ENCODE measurements at regions not wholly inside any gene's neighbourhood (a gene's known extent, or its start where the extent isn't known, plus 50 kb on each side); places are given as distances from the start of the nearest gene placed in this dataset.
"Not testable (repeated sequence)": the region's sequence is repeated elsewhere in the genome, so short reads cannot be mapped to it uniquely, and the experiment has no call there.

DNA sequence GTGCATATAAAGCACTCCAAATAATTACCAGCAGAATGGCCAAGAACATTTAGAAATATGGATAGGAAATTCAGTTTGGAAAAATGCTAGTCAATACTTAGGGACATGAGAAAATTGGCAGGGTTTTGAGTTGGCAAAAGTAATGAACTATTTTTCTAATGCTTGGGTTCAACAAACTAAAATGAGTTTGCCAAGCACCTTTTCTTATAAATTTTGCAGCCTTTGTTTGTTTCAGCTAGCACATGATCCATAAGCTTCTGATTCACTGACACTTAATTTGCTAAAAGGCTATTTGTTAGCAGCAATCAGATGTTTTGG lies 324.8 kb downstream of the QKI start:
- no peak for DNase-seq (ENCODE audit: low read depth in 2 of 2)

DNA sequence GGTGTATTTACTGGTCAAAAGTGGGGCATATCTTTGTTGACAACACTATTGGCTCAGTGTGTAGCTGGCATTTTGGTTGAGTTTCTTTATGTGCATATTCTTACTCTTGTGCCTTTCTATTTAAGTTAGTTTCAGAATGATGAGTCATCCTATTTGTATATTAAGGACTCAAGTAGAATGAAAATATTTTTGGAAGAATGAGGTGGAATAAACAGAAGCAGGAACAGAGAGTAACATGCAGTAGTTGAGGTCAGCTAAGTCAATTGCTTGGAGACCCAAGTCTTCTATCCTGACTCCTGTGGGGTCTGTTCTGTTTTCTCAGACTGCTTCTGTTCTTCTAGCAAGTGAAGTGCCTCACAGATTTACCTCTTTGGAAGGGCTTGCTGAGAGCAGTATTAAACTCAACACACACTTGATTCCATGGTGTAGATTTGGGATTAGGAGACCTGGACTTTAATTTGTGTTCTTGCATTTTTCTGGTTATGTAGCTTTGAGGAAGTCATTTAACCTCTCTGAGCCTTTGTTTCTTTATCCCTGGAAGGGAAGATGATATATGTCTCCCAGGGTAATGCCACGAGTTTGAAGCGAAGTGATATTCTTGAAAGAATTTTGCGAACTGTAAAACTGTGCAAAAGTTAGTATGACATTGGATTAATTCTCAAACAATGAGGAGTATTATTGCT lies 324.3 kb downstream of the QKI start:
- no peak for DNase-seq (ENCODE audit: low read depth in 2 of 2)

GRCh38 chr6:163738304-163738703 lies 323.8 kb downstream of the QKI start:
- DNase-seq (ENCODE audit: low read depth in 2 of 2): no peak

DNA sequence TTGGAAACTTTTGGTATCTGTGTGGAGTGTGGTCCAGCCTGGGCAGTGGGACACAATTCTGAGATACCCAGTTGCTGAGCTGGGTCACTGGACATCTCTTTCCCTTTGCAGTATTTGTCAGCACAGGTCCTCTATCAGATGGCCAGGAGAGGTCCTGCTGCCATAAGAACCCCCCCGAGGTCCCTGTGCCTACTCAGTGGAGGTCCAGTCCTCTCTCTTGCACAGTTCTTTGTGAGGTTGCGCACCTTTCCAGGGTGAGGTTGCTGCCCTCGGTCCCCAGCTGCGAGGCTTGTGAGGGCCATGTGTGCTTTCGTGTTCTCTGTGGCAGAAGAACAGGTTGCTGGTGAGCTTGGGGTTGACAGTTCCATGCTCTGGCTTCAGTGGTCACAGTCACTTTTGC lies 320.6 kb downstream of the QKI start:
- DNase-seq (ENCODE audit: low read depth in 2 of 2): no peak

DNA sequence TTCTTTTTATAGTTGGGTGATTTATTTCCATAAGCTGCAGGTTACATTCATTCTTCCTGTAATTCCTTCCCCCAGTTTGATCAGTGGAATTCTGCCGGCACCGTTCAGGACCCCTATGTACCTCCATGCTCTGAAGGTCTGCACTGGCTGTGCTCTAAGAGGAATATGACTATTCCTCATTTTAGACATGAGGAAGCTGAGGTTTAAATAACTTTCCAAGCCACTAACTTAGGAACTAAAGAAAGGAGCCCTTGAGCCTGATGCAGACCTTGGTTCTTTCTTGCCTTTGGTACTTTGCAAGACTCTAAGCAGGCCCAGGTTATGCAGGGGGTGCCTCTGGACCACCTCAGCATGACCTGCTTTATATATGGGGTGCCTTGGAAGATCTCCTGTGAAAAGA lies 318.5 kb downstream of the QKI start:
- DNase-seq (ENCODE audit: low read depth in 2 of 2): no peak

DNA sequence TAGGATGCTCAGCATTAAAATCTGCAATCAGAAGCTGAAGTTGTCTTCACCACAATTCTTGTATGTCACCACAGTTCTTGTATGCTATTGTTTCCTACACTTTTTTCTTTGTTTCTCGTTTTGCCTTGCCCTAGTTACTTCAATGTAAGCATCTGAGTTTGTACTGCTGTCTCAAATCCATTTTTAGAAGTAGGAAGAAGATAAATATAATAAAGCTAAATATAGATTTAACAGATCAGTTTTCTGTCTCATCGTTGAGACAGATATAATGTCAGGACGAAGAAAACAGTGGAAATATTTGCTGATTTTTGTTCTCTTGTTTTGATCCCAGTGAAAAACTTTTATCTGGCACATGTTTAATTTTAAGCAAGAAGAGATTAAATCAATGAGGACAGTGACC lies 318.0 kb downstream of the QKI start:
- no peak for DNase-seq (ENCODE audit: low read depth in 2 of 2)

- not testable (repeated sequence) for DNase-seq (ENCODE audit: low read depth in 2 of 2)
Observed at GRCh38 chr6:163732014-163732351, 317.5 kb downstream of the QKI start.

- DNase-seq (ENCODE audit: low read depth in 2 of 2): no peak
Observed at GRCh38 chr6:163731215-163732013, 316.9 kb downstream of the QKI start.

DNA sequence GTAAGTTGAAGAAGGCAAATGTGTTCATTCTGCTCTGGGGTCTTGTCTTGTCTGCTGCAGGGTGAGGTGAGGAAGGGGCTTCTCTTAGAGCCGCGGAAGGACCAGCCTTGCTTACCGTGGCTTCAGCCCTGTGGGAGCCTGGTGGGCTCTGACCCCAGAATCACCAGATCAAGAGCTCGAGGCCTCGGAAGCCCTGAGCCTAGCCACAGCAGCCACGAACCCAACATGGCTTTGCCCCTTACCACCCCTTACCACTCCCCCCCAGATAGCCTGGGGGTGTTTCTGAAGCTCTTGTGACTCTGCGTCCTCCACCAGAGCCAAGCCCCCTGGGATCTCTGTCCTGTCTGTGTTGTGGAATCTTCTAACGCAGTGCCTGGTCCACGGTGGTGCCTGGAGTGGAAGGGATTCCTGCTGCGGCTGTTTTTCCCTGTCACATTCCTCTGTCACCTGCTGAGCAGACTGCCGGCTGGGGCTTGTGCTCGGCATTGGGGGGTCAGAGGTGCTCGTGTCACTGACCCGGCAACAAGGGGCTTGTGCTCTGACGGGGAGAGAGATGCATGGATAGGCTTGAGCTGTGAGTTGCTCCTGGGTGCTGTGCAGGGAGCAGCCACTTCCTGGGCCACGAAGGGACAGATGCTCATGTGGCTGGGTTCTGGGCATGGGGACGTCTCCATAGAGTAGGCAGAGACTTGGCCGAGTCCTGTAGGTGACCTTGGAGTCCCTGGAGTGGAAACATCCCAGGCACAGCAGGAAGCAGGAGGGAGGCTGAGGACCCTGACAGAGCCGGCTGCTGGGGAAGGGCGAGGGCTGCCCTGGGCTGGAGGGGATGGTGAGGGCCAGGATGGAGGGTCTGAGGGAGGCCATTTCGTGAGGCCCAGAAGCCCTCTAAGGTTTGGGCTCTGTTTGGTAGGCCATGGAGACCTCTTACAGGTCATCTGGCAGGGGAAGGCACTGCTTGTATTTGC lies 316.0 kb downstream of the QKI start:
- no peak for DNase-seq (ENCODE audit: low read depth in 2 of 2)

DNA sequence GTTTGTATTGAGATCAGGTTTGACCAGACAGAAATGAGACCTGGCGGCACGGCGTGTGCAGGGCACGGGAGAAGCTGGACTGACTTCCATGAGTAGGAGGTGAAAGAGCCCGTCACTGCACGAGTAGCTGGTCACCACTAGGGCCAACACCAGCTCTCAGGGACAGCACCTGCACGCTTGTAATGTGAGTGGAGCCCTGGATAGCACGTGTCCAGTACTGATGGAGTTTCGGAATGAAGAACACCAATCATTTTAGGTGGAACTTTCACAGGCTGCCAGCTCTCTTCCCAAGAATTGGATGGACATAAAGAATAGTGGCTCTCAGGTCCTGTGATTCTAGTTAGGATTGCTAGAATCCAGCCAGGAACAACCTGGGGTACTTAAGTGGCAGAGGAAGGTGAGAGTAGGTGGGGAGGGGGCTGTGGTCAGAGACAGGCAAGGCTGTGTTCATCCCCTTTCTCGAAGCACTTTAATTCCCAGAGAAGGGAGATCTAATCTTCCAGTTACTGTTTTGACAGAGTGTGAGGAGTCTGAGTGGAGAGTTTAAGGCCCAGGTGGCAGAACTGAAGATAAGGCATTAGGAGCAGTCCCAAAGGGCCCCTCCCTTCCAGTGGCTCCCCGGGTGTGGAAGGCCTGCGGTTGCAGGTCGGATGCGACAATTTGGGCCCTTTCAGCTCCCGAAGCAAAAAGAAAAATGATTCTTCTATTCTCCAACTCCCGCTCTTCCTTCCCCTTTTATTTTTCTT lies 314.8 kb downstream of the QKI start:
- DNase-seq (ENCODE audit: low read depth in 2 of 2): no peak

GRCh38 chr6:163728442-163729126 lies 314.1 kb downstream of the QKI start:
- DNase-seq (ENCODE audit: low read depth in 2 of 2): no peak

GRCh38 chr6:163726037-163726695 lies 311.6 kb downstream of the QKI start:
- no peak for DNase-seq (ENCODE audit: low read depth in 2 of 2)

DNA sequence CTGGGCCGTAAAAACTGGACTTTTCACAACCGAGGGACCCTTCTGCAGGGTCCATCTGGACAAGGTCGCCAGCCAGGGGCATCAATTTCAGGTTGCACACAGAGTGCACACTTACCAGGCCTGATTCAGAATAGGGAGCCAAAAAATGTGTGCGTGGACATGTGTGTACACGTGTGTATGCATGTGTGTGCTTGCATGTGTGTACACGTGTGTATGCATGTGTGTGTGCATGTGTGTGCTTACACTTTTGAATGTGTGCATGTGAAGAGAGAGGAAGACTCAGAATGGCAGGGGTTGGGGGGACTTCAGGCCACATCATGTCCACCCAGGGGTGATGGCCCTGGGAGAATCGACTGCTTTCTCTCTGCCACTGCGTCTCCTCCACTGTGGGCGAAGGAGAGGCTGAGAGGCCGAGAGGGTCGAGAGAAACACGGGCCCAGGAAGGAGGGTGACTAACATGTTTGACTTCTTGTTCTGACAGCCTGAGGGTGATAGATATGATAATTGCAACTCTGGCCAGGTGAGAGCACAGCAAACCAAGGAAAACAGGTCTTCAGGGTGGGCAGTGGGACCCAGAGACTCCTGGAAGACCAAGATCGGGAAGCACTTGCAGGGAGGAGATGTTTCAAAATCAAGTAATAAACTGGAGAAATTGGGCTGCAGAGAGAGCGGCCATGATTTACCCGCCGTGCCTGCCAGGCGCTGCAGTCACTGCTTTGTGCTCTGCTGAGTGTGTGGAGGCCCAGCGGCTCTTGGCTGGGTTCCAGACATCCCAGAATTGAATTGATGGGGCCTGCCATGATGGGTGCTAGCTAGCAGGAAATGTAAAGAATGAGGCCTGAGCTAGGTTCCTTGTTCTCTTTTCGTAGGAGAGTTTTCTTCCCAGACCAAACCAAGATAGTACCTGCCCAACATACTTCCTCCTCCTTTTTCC lies 310.8 kb downstream of the QKI start:
- no peak for DNase-seq (ENCODE audit: low read depth in 2 of 2)

GRCh38 chr6:163724196-163724595 lies 309.7 kb downstream of the QKI start:
- DNase-seq (ENCODE audit: low read depth in 2 of 2): no peak

DNA sequence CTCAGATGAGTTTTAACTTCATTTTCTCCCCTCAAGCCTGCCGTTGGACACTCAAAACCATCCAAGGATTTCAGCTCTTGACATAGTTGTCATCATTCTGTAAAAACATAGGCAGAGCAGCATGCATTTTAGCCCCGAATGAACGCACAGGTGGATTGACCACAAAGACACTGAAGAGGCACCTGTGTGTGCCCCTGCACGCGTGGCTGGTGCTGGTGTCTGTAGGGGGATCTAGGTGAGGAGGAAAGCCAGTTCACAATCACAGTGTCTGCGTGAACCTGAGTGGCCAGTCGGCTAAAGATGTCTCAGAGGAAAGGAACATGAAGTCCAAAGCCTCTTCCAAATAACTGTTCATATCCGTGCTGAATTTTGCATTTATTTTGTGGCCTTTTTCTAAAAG lies 309.2 kb downstream of the QKI start:
- DNase-seq (ENCODE audit: low read depth in 2 of 2): no peak

- DNase-seq (ENCODE audit: low read depth in 2 of 2): no peak
Observed at GRCh38 chr6:163721922-163722692, 307.6 kb downstream of the QKI start.

GRCh38 chr6:163721435-163721834 lies 306.9 kb downstream of the QKI start:
- no peak for DNase-seq (ENCODE audit: low read depth in 2 of 2)

- no peak for DNase-seq (ENCODE audit: low read depth in 2 of 2)
Observed at GRCh38 chr6:163720460-163721235, 306.1 kb downstream of the QKI start.

Data from stimulated activated CD8-positive, alpha-beta memory T cell treated with anti-CD3 and anti-CD28 coated beads, Interleukin-7, amount 100 ng/mL, for 1 hour (primary cell).